ENCODE measurements at regions not wholly inside any gene's neighbourhood (a gene's known extent, or its start where the extent isn't known, plus 50 kb on each side); places are given as distances from the start of the nearest gene placed in this dataset.

DNA sequence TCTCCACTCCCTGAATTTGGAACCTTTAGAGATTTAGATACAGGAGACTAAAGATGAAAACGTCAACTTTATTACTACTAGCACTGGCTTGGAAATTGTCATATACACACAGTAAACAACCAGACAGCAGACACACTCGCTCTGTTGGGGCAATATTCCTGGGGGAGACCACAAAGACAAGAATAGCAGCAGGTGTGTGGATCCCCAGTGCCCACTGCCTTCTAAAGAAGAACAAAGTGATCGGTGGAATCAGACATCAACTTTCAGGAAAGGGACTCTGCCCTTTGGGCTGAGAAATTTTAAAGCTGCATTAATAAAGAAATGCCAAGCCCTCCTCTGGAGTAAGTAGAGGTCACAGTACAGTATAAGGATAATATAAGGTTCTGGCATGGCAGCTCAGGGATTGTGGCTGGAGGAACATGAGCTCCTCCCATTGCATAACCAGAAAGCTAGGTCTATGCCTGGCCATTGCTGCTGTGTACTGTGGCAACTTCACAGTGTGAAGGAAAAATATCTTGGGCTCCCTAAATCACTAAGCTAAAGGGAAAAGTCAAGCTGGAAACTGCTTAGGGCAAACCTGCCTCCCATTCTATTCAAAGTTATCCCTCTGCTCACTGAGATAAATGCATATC lies 57.1 kb upstream of the ANKRD1 start:
- no peak for TF ChIP-seq POLR2A (IDR thresholded peaks at IDR 0.05; ENCODE audit: low read length)
- TF ChIP-seq GATA1 (IDR thresholded peaks at IDR 0.05; ENCODE audit: low read depth, low read length), result no peak

Data from erythroblast (primary cell).